ENCODE measurements at regions not wholly inside any gene's neighbourhood (a gene's known extent, or its start where the extent isn't known, plus 50 kb on each side); places are given as distances from the start of the nearest gene placed in this dataset.

DNA sequence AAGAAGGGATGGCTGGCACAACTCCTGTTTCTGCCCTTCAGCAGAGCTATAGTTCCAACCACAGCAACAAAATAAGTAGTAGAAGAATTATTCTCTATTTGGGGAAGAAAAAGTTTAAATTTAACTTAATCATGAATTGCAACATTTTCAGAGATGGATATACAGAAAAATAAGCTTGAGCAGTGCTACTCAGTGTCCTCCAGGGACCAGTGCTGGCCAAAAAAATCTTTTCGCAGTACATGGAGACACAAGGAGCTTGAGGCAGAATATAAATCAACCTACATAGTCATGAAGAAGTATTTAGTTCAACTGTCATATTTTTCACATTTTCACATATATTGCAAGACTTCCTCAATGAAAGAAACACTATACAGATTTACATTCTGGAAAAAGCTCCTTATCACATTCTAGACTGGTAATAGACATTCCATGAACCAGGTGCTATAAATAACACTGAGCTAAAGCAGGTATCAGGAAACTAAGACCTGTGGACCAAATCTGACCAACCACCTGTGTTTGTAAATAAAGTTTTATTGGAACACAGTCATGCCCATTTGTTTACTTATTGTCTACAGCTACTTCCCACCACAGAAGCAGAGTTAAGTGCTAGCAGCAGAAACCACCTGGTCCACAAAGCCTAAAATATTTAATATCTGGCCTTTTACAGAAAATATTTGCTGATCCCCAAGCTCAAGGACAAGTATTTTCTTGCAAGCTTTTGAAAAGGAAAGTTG, 101.9 kb downstream of the RGS21 start:
- H3K4me1 Mint-ChIP-seq (ENCODE audit: low read depth): no peaks in the 10 kb centered on the region
- ATAC-seq (replicated peaks in 1 of 2) (no peak), DNase-seq (no peak)
- no peak overlapping the region for H3K27ac Mint-ChIP-seq
- H3K9me3 Mint-ChIP-seq: no peaks in the 10 kb centered on the region
- H3K36me3 Mint-ChIP-seq (ENCODE audit: insufficient read depth in 2 of 2): no peaks in the 10 kb centered on the region
- no peaks in the 10 kb centered on the region for H3K27me3 Mint-ChIP-seq (ENCODE audit: low read depth)
- H3K4me3 Mint-ChIP-seq: no peak overlapping the region

DNA sequence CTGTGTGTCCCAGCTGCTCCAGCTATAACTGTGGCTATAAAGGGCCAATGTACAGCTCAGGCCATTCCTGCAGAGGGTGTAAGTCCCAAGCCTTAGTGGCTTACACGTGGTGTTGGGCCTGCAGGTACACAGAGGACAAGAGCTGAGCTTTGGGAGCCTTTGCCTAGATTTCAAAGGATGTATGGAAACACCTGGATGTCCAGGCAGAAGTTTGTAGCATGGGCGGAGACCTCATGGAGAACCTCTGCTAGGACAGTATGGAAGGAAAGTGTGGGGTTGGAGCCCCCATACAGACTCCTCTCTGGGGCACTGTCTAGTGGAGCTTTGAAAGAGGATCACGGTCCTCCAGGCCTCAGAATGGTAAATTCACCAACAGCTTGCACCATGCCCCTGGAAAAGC, 113.9 kb downstream of the RGS21 start:
- DNase-seq (no peak), ATAC-seq (replicated peaks in 1 of 2) (no peak)
- H3K9me3 Mint-ChIP-seq: peaks cover 5 to 10% of the 10 kb centered on the region in 2 donors
- H3K27me3 Mint-ChIP-seq (ENCODE audit: low read depth): no peaks in the 10 kb centered on the region
- H3K27ac Mint-ChIP-seq: no peak overlapping the region
- no peaks in the 10 kb centered on the region for H3K4me1 Mint-ChIP-seq (ENCODE audit: low read depth)
- H3K36me3 Mint-ChIP-seq (ENCODE audit: insufficient read depth in 2 of 2): peaks cover 0 to 3% of the 10 kb centered on the region in 2 donors
- H3K4me3 Mint-ChIP-seq: no peak overlapping the region

GRCh38 chr1:192435704-192436103, 118.9 kb downstream of the RGS21 start:
- H3K27me3 Mint-ChIP-seq (ENCODE audit: low read depth): no peaks in the 10 kb centered on the region
- no peak overlapping the region for H3K27ac Mint-ChIP-seq
- no peak for ATAC-seq (replicated peaks in 1 of 2)
- no peaks in the 10 kb centered on the region for H3K36me3 Mint-ChIP-seq (ENCODE audit: insufficient read depth in 2 of 2)
- DNase-seq: no peak
- H3K4me1 Mint-ChIP-seq (ENCODE audit: low read depth): no peaks in the 10 kb centered on the region
- H3K4me3 Mint-ChIP-seq: no peak overlapping the region
- peaks cover 4 to 5% of the 10 kb centered on the region in 2 donors for H3K9me3 Mint-ChIP-seq

GRCh38 chr1:192436441-192437078, 119.8 kb downstream of the RGS21 start:
- H3K27ac Mint-ChIP-seq: no peak overlapping the region
- H3K9me3 Mint-ChIP-seq: peaks cover under 1% of the 10 kb centered on the region in 2 donors
- no peak overlapping the region for H3K4me3 Mint-ChIP-seq
- H3K36me3 Mint-ChIP-seq (ENCODE audit: insufficient read depth in 2 of 2): no peaks in the 10 kb centered on the region
- ATAC-seq (replicated peaks in 1 of 2) (no peak), DNase-seq (no peak)
- H3K27me3 Mint-ChIP-seq (ENCODE audit: low read depth): no peaks in the 10 kb centered on the region
- H3K4me1 Mint-ChIP-seq (ENCODE audit: low read depth): no peaks in the 10 kb centered on the region

DNA sequence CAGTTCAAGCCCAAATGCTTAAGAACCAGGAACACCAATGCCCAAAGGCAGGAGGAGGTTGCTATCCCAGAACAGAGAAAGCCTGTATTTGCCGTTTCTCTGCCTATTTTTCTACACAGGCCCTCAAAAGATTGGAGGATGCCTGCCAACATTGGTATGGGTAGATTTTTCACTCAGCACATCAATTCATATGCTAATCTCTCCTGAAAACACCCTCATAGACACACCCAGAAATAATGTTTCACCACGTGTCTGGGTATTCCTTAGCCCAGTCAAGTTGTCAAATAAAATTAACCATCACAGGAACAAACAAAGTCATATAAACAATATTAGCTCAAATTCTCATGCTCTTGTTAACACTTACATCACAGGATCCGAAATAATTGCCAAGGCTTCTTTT, 121.9 kb downstream of the RGS21 start:
- H3K27me3 Mint-ChIP-seq (ENCODE audit: low read depth): no peaks in the 10 kb centered on the region
- ATAC-seq (replicated peaks in 1 of 2) (no peak), DNase-seq (no peak)
- H3K4me1 Mint-ChIP-seq (ENCODE audit: low read depth): no peaks in the 10 kb centered on the region
- H3K36me3 Mint-ChIP-seq (ENCODE audit: insufficient read depth in 2 of 2): no peaks in the 10 kb centered on the region
- H3K4me3 Mint-ChIP-seq: no peak overlapping the region
- H3K27ac Mint-ChIP-seq: no peak overlapping the region
- no peaks in the 10 kb centered on the region for H3K9me3 Mint-ChIP-seq

DNA sequence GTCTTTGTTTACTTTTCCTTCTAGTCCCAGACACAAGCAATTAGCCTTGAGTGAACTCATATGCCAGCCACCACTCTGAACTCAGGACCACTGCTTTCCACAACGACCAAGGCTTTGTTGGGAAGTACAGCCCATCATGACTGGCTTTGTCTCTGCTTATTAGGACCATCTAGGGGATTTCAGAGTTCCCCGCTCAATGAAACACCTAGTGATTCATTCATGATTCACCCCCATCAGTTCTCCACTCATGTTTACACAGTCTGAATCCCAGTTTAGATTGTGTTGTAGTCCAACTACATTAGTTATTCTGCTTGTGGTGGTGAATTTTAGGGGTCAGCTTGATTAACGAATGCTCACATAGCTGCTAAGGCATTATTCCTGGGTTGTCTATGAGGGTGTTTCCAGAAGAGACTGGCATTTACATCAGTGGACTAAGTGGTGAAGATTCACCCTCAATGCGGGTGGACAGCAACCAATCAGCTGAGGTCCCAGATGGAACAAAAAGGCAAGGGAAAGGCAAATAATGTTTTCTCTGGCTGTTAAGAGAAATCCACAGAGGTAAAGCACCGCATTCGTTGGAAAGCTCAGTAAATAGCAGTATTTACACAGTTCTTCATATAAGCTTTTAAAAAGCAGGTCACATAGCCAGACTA, 122.7 kb downstream of the RGS21 start:
- H3K4me1 Mint-ChIP-seq (ENCODE audit: low read depth): no peaks in the 10 kb centered on the region
- no peaks in the 10 kb centered on the region for H3K27me3 Mint-ChIP-seq (ENCODE audit: low read depth)
- no peak overlapping the region for H3K4me3 Mint-ChIP-seq
- no peak overlapping the region for H3K27ac Mint-ChIP-seq
- peak in 1 of 2 donors; percentile 71 for ATAC-seq (replicated peaks in 1 of 2)
- no peak for DNase-seq
- H3K9me3 Mint-ChIP-seq: no peaks in the 10 kb centered on the region
- H3K36me3 Mint-ChIP-seq (ENCODE audit: insufficient read depth in 2 of 2): no peaks in the 10 kb centered on the region

DNA sequence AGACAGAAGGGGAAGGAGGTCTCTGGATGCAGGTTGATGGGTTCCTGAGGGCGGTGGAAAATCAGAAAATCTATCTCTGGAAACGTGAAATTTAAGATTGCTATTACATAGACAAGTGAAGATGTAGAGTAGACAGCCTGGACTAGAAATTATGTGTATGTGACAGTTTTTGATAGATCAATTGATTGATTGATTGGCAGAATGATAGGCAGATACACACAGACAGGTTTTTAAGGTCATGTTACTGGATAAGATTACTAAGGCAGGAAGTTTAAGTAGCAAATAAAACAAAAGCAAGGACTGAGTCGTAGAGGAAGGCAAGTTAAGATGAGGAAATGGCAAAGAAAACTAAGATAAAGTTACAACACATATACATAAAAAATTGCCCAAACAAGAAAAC, 124.7 kb downstream of the RGS21 start:
- no peaks in the 10 kb centered on the region for H3K4me1 Mint-ChIP-seq (ENCODE audit: low read depth)
- no peak for ATAC-seq (replicated peaks in 1 of 2)
- H3K36me3 Mint-ChIP-seq (ENCODE audit: insufficient read depth in 2 of 2): no peaks in the 10 kb centered on the region
- no peaks in the 10 kb centered on the region for H3K9me3 Mint-ChIP-seq
- H3K27ac Mint-ChIP-seq: no peak overlapping the region
- DNase-seq: no peak
- no peak overlapping the region for H3K4me3 Mint-ChIP-seq
- no peaks in the 10 kb centered on the region for H3K27me3 Mint-ChIP-seq (ENCODE audit: low read depth)

DNA sequence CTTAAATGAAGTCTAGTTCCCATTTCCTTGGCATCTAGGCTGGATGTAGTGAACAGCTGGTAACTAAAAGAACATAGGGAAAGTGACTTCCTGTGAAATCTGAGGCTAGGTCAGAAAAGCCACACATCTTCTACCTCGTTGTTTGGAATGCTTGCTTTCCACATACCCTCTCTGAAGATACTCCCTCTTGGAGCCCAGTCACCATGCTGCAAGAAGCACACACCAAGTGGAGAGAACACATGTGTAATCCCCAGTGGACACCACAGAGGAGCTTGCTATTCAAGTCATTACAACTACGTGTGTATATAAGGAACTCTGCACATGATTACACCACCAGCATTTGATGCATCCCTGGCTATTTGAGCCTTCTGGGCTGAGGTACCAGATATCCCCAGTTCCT, 125.9 kb downstream of the RGS21 start:
- Mint-ChIP-seq H3K27ac (no peak overlapping the region), H3K4me1 (ENCODE audit: low read depth) (no peaks in the 10 kb centered on the region), H3K27me3 (ENCODE audit: low read depth) (no peaks in the 10 kb centered on the region), H3K36me3 (ENCODE audit: insufficient read depth in 2 of 2) (no peaks in the 10 kb centered on the region), H3K9me3 (no peaks in the 10 kb centered on the region), H3K4me3 (no peak overlapping the region)
- no peak for DNase-seq
- no peak for ATAC-seq (replicated peaks in 1 of 2)

GRCh38 chr1:192443616-192444015, 126.8 kb downstream of the RGS21 start:
- DNase-seq: no peak
- ATAC-seq (replicated peaks in 1 of 2): no peak
- Mint-ChIP-seq H3K4me1 (ENCODE audit: low read depth) (no peaks in the 10 kb centered on the region), H3K36me3 (ENCODE audit: insufficient read depth in 2 of 2) (no peaks in the 10 kb centered on the region), H3K27me3 (ENCODE audit: low read depth) (peaks cover under 1% of the 10 kb centered on the region), H3K4me3 (no peak overlapping the region), H3K27ac (no peak overlapping the region), H3K9me3 (no peaks in the 10 kb centered on the region)

DNA sequence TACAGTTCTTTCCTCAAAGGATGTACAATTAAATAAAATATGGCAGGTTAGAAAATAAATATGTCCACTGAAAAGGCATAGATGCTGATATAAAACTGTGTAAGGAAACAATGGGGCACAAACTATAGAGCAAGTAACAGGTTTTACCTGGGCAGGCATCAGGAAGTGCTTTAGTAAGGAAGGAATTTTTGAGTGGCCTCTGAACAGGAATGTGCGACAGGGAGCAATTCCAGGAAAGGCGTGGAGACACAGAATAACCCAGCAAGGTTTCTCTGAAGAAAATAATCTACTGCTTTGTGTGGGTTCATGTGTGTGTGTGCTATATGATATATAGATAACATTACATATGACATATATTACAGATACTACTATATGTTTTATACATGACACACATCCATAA, 128.4 kb downstream of the RGS21 start:
- H3K9me3 Mint-ChIP-seq: no peaks in the 10 kb centered on the region
- ATAC-seq (replicated peaks in 1 of 2): no peak

GRCh38 chr1:192445839-192446489, 129.2 kb downstream of the RGS21 start:
- H3K9me3 Mint-ChIP-seq: no peaks in the 10 kb centered on the region
- peaks cover 17% of the 10 kb centered on the region for H3K27me3 Mint-ChIP-seq (ENCODE audit: low read depth)
- ATAC-seq (replicated peaks in 1 of 2): no peak
- DNase-seq: peak; percentile 37 to 63
- H3K27ac Mint-ChIP-seq: no peak overlapping the region
- H3K36me3 Mint-ChIP-seq (ENCODE audit: insufficient read depth in 2 of 2): no peaks in the 10 kb centered on the region
- H3K4me3 Mint-ChIP-seq: no peak overlapping the region
- no peaks in the 10 kb centered on the region for H3K4me1 Mint-ChIP-seq (ENCODE audit: low read depth)

More for the DNA sequence above, 128.4 kb downstream of the RGS21 start:
- H3K27ac Mint-ChIP-seq: no peak overlapping the region
- H3K27me3 Mint-ChIP-seq (ENCODE audit: low read depth): peaks cover 16% of the 10 kb centered on the region
- no peak for DNase-seq
- H3K36me3 Mint-ChIP-seq (ENCODE audit: insufficient read depth in 2 of 2): no peaks in the 10 kb centered on the region
- H3K4me1 Mint-ChIP-seq (ENCODE audit: low read depth): no peaks in the 10 kb centered on the region
- H3K4me3 Mint-ChIP-seq: no peak overlapping the region

DNA sequence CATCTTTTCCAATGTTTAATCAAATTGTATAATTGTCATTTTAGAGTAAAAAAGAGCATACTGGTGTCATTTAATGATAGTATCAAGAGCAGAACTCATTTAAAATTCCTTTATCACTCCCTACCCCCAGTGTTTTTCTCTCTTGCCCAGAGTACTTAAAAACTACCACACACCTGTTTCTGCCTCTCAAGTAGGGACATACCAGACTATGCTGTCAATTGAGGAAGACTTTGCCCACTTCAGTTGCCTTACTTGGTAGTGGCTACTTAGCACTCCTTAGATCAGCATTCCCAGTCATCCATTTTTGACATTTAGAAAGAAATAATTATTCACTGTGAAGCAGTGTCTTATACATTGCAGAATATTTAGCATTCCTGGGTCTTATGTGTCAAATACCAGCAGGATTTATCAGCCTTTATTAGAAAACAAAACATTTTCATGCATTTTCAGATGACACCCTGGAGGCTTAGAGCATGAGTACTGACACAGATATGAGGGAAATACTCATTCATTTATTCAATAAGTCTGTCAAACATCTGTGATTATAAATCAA, 127.5 kb upstream of the RGS1 start:
- DNase-seq (no peak), ATAC-seq (replicated peaks in 1 of 2) (no peak)
- Mint-ChIP-seq H3K27me3 (ENCODE audit: low read depth) (peaks cover 17% of the 10 kb centered on the region), H3K27ac (no peak overlapping the region), H3K9me3 (no peaks in the 10 kb centered on the region), H3K4me3 (no peak overlapping the region), H3K4me1 (ENCODE audit: low read depth) (no peaks in the 10 kb centered on the region), H3K36me3 (ENCODE audit: insufficient read depth in 2 of 2) (no peaks in the 10 kb centered on the region)

DNA sequence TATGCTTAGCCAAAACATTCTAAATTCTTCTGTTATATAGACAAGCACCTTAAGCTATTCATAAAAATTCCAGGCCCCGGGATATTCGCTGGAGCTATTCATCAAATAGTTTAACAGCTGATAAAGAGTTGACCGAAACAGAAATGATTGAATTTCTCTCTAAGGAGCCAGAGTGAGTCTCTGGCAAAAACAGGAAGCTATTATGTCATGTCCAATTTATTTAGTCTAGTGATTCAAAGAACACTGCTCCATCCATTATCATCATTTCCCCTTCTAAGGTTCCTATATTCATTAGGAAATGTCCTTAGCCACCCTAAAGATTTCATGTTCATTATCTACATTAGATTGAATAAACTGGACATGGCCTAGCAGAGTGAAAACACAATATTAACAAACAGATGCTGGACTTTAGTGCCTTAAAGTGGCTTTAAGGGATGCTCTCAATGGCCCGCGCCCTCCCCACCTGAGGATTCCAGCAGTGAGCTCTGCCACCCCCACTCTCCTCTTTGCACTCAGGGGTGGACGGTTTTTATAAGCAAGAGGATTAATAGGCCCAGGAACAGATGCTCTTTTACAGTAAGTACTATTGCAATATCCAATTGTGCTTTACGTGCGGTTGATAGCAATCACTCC, 122.1 kb upstream of the RGS1 start:
- H3K9me3 Mint-ChIP-seq: no peaks in the 10 kb centered on the region

More for the DNA sequence above, 122.1 kb upstream of the RGS1 start:
- H3K4me3 Mint-ChIP-seq: no peak overlapping the region
- no peaks in the 10 kb centered on the region for H3K4me1 Mint-ChIP-seq (ENCODE audit: low read depth)
- H3K36me3 Mint-ChIP-seq (ENCODE audit: insufficient read depth in 2 of 2): no peaks in the 10 kb centered on the region
- ATAC-seq (replicated peaks in 1 of 2) (no peak), DNase-seq (no peak)
- H3K27ac Mint-ChIP-seq: no peak overlapping the region
- H3K27me3 Mint-ChIP-seq (ENCODE audit: low read depth): peaks cover 24% of the 10 kb centered on the region

All from activated T-cell treated with anti-CD3 and anti-CD28 coated beads, Interleukin-2, amount 50 U/mL, for 72 hours (primary cell).